Endothelial cell of umbilical vein (primary cell): ENCODE measurements at regions not wholly inside any gene's neighbourhood (a gene's known extent, or its start where the extent isn't known, plus 50 kb on each side); places are given as distances from the start of the nearest gene placed in this dataset.

ENCODE experiments used
- BruUV-seq: library from RNA; stranded (reverse); fragments of 400-500 nt; replicated peaks from 2 replicates; lab custom pipeline; 2021; lab: Mats Ljungman, UMichigan
- CTCF ChIA-PET: fragments of 300-600, 350-600 bp; sonication (Branson Sonifier 250); formaldehyde crosslinking; loops from one replicate; lab custom pipeline; 2021; ENCODE audit warnings: antibody characterized with exemption, inconsistent platforms; lab: Charles Lee
- POLR2A ChIA-PET: fragments of 300-600, 350-600 bp; sonication (Branson Sonifier 250); formaldehyde crosslinking; loops from one replicate; lab custom pipeline; 2021; ENCODE audit warnings: antibody characterized with exemption, inconsistent platforms; lab: Charles Lee
- DNase-seq: peaks from one replicate; pipeline ENCODE4 v3.0.0-alpha.2; 2011; ENCODE audit warnings: low read depth, low spot score
- FAIRE-seq: peaks from 2 replicates; lab custom pipeline; 2011; peaks lifted over from hg19 to GRCh38; lab: Jason Lieb, UNC
- H2AFZ ChIP-seq: 2 replicates; pipeline ENCODE4 v1.6.0; 2012; ENCODE audit warnings: low read depth, low read length, control low read depth, inconsistent platforms
- H3K27ac ChIP-seq: 2 replicates; pipeline ENCODE4 v1.5.1; 2011; ENCODE audit warnings: low read depth, mild to moderate bottlenecking, control low read depth, low read length, moderate library complexity; ENCODE audit not compliant: insufficient read depth
- H3K27me3 ChIP-seq, 2 experiments: 2 replicates each; pipeline versions ENCODE4 v1.6.0 to v1.6.1; 2011; ENCODE audit warnings: low read length in 2 of 2, mixed read lengths in 1 of 2; ENCODE audit not compliant: control insufficient read depth in 2 of 2, insufficient read depth in 2 of 2
- H3K36me3 ChIP-seq, 2 experiments: 2 replicates in 1 of 2; 3 replicates in 1 of 2; pipeline ENCODE4 v1.5.1; 2011; ENCODE audit warnings: low read length in 2 of 2, mild to moderate bottlenecking in 1 of 2, moderate library complexity in 1 of 2; ENCODE audit not compliant: control insufficient read depth in 2 of 2, insufficient read depth in 2 of 2; ENCODE audit errors: extremely low read depth in 1 of 2
- H3K4me1 ChIP-seq: 3 replicates; pipeline ENCODE4 v1.5.1; 2011; ENCODE audit warnings: mild to moderate bottlenecking, low read length; ENCODE audit not compliant: control insufficient read depth, insufficient read depth; ENCODE audit errors: extremely low read depth
- H3K4me2 ChIP-seq: 2 replicates; pipeline ENCODE4 v1.6.1; 2011; ENCODE audit warnings: low read length, control low read depth, mixed read lengths; ENCODE audit not compliant: insufficient read depth
- H3K4me3 ChIP-seq, 3 experiments: fragments of 200-600 bp in 1 of 3; sonication (generic), shearing (Covaris generic) in 1 of 3; replicated peaks in 1 of 3; 2 replicates each; pipeline ENCODE4 v1.5.1; 2011 to 2016; ENCODE audit warnings: control low read depth in 3 of 3, low read length in 3 of 3, mild to moderate bottlenecking in 2 of 3, inconsistent platforms in 1 of 3, low read depth in 1 of 3, moderate library complexity in 1 of 3; ENCODE audit not compliant: insufficient read depth in 1 of 3
- H3K79me2 ChIP-seq: 2 replicates; pipeline ENCODE4 v1.6.0; 2012; ENCODE audit warnings: low read length, inconsistent platforms; ENCODE audit not compliant: control insufficient read depth, insufficient read depth
- H3K9ac ChIP-seq: replicated peaks from 2 replicates; pipeline ENCODE3; 2011; ENCODE audit warnings: low read length, control low read depth; ENCODE audit not compliant: insufficient read depth; ENCODE audit errors: extremely low read depth
- H3K9me1 ChIP-seq: replicated peaks from 3 replicates; pipeline ENCODE4 v1.6.0; 2011; ENCODE audit warnings: mild to moderate bottlenecking, low read length; ENCODE audit not compliant: control insufficient read depth, insufficient read depth; ENCODE audit errors: extremely low read depth
- H3K9me3 ChIP-seq: replicated peaks from 2 replicates; pipeline ENCODE4 v1.5.1; 2012; ENCODE audit warnings: low read length, inconsistent platforms; ENCODE audit not compliant: control insufficient read depth, insufficient read depth
- H4K20me1 ChIP-seq: replicated peaks from 2 replicates; pipeline ENCODE3; 2011; ENCODE audit warnings: mild to moderate bottlenecking, low read length; ENCODE audit not compliant: control insufficient read depth, insufficient read depth; ENCODE audit errors: extremely low read depth
- EZH2 ChIP-seq: IDR thresholded peaks from 2 replicates; pipeline ENCODE4 v1.6.1; 2012; ENCODE audit warnings: borderline replicate concordance, low read depth, mild to moderate bottlenecking, moderate library complexity, low read length, inconsistent platforms; ENCODE audit not compliant: severe bottlenecking
- FOS ChIP-seq: IDR thresholded peaks from 2 replicates; pipeline ENCODE4 v1.6.1; 2011; ENCODE audit warnings: mild to moderate bottlenecking, low read length, moderate library complexity, borderline replicate concordance; ENCODE audit not compliant: insufficient read depth
- GATA2 ChIP-seq: IDR thresholded peaks from 2 replicates; pipeline ENCODE4 v1.7.0; 2011; ENCODE audit warnings: low read depth, mild to moderate bottlenecking, moderate library complexity, mixed read lengths, low read length; ENCODE audit not compliant: insufficient read length, insufficient read depth
- JUN ChIP-seq: IDR thresholded peaks from 2 replicates; pipeline ENCODE4 v1.6.1; 2011; ENCODE audit warnings: borderline replicate concordance, low read depth; ENCODE audit not compliant: insufficient read length, insufficient read depth
- MYC ChIP-seq: IDR thresholded peaks from one replicate; pipeline ENCODE4 v1.6.1; 2011; ENCODE audit warnings: mild to moderate bottlenecking, low read depth, low read length
- POLR2A ChIP-seq: IDR thresholded peaks from 2 replicates; pipeline ENCODE4 v1.6.1; 2012; ENCODE audit warnings: low read depth, mild to moderate bottlenecking, control low read depth, low read length
- POLR2AphosphoS5 ChIP-seq: IDR thresholded peaks from 2 replicates; pipeline ENCODE4 v1.6.1; 2012; ENCODE audit warnings: low read depth, mild to moderate bottlenecking, control low read depth, low read length, moderate library complexity; ENCODE audit not compliant: insufficient read depth
- dilution Hi-C: fragments of 300-500 bp; cut with MboI; formaldehyde crosslinking; loops from one replicate; pipeline ENCODE4 v1.15.0; 2019; ENCODE audit warnings: low sequenced_read_pairs; ENCODE audit not compliant: extremely low pct_ligation_motif_present
- intact Hi-C: fragments of 100-400 bp; cut with micrococcal nuclease; formaldehyde crosslinking; loops from one replicate; pipeline ENCODE4 v1.10.0; 2022
- TF ChIP-seq, protein P1 (sequence below), 2 donors: IDR thresholded peaks; 1 replicate in 1 of 2; 2 replicates in 1 of 2; pipeline ENCODE4 v1.5.1; 2011; ENCODE audit warnings: low read length in 2 of 2, mild to moderate bottlenecking in 2 of 2, moderate library complexity in 2 of 2, control low read depth in 1 of 2, inconsistent platforms in 1 of 2, low read depth in 1 of 2; ENCODE audit not compliant: insufficient read depth in 1 of 2; ENCODE audit errors: extremely low read depth in 1 of 2
- TF ChIP-seq, protein P2 (sequence below): IDR thresholded peaks from 2 replicates; pipeline ENCODE4 v1.6.1; 2011; ENCODE audit not compliant: insufficient read depth, insufficient read length

DNA sequence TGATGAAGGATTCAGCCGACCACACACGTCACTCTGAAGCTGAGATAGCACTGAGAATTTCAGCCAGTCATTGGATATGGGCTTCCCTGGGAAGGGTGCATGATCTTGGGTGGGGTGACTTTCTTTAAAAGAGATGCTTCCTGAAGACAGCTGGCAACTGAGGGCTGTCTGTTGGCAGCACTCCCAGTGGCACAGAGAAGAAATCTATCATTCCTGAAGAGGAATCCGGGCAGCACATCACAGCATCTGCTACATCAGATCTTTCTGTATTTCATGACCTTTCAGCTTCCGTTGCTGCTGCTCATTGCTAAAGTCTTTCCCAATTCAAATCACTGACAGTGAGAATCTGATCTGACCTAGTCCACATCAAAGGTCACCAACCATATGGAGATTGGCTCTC, 193.8 kb upstream of the RBPJ start:
- BruUV-seq: no TSS peak
- dilution Hi-C loops (no loop called here), intact Hi-C loops (no loop called here)
- H3K27ac ChIP-seq: no peak overlapping the region
- no peaks in the 10 kb centered on the region for H3K27me3 ChIP-seq
- no peaks in the 10 kb centered on the region for H3K9me3 ChIP-seq
- H3K79me2 ChIP-seq: no peaks in the 10 kb centered on the region
- H3K4me3 ChIP-seq: no peak overlapping the region
- ChIA-PET POLR2A (no interaction called here), CTCF (interaction anchor here (0.7 kb wide), 1 partner anchor 26 kb away, joined by 3 read pairs; no protein-coding TSS in a partner anchor)
- no peaks in the 10 kb centered on the region for H4K20me1 ChIP-seq
- H3K9me1 ChIP-seq: no peaks in the 10 kb centered on the region
- DNase-seq (no peak), FAIRE-seq (no peak)
- no peaks in the 10 kb centered on the region for H3K36me3 ChIP-seq
- no peak overlapping the region for H3K4me2 ChIP-seq
- H2AFZ ChIP-seq: no peak overlapping the region
- TF ChIP-seq EZH2 (no peak), FOS (no peak), GATA2 (no peak), POLR2A (no peak), POLR2AphosphoS5 (no peak), MYC (no peak), JUN (no peak)
- TF ChIP-seq, protein P1, sequence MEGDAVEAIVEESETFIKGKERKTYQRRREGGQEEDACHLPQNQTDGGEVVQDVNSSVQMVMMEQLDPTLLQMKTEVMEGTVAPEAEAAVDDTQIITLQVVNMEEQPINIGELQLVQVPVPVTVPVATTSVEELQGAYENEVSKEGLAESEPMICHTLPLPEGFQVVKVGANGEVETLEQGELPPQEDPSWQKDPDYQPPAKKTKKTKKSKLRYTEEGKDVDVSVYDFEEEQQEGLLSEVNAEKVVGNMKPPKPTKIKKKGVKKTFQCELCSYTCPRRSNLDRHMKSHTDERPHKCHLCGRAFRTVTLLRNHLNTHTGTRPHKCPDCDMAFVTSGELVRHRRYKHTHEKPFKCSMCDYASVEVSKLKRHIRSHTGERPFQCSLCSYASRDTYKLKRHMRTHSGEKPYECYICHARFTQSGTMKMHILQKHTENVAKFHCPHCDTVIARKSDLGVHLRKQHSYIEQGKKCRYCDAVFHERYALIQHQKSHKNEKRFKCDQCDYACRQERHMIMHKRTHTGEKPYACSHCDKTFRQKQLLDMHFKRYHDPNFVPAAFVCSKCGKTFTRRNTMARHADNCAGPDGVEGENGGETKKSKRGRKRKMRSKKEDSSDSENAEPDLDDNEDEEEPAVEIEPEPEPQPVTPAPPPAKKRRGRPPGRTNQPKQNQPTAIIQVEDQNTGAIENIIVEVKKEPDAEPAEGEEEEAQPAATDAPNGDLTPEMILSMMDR (IDR thresholded peaks at IDR 0.05; ENCODE audit: extremely low read depth in 1 of 2, insufficient read depth in 1 of 2, low read depth in 1 of 2, low read length in 2 of 2): no peak
- TF ChIP-seq, protein P2, sequence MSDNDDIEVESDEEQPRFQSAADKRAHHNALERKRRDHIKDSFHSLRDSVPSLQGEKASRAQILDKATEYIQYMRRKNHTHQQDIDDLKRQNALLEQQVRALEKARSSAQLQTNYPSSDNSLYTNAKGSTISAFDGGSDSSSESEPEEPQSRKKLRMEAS: no peak
- no peaks in the 10 kb centered on the region for H3K4me1 ChIP-seq
- no peak overlapping the region for H3K9ac ChIP-seq
